HUES6 (cell line): ENCODE measurements at regions not wholly inside any gene's neighbourhood (a gene's known extent, or its start where the extent isn't known, plus 50 kb on each side); places are given as distances from the start of the nearest gene placed in this dataset.

Source experiments
- H3K27ac ChIP-seq: 2 replicates; pipeline ENCODE4 v1.7.0; 2013; ENCODE audit warnings: low read depth, mild to moderate bottlenecking, low read length, inconsistent platforms
- H3K27me3 ChIP-seq: 2 replicates; pipeline ENCODE4 v1.6.1; 2013; ENCODE audit warnings: low read length; ENCODE audit not compliant: control insufficient read depth, insufficient read depth
- H3K36me3 ChIP-seq: 2 replicates; pipeline ENCODE4 v1.6.1; 2013; ENCODE audit warnings: low read length; ENCODE audit not compliant: control insufficient read depth, insufficient read depth
- H3K4me1 ChIP-seq: 2 replicates; pipeline ENCODE4 v1.6.1; 2013; ENCODE audit warnings: low read length; ENCODE audit not compliant: control insufficient read depth, insufficient read depth
- H3K4me3 ChIP-seq: 2 replicates; pipeline ENCODE4 v1.5.1; 2013; ENCODE audit warnings: low read depth, low read length
- H3K9ac ChIP-seq: one replicate; pipeline ENCODE4 v1.6.1; 2013; ENCODE audit warnings: mild to moderate bottlenecking, low read length
- H3K9me3 ChIP-seq: 2 replicates; pipeline ENCODE4 v1.6.1; 2013; ENCODE audit warnings: low read depth, low read length; ENCODE audit not compliant: control insufficient read depth, insufficient read depth

- no peaks in the 10 kb centered on the region for H3K36me3 ChIP-seq
- H3K4me3 ChIP-seq: no peak overlapping the region
- H3K27me3 ChIP-seq: no peaks in the 10 kb centered on the region
- H3K4me1 ChIP-seq: no peaks in the 10 kb centered on the region
- no peak overlapping the region for H3K9ac ChIP-seq
- H3K27ac ChIP-seq: no peak overlapping the region
- no peaks in the 10 kb centered on the region for H3K9me3 ChIP-seq
These were observed 1131.4 kb upstream of the PHF14 start for GRCh38 chr7:9842301-9842700.

GRCh38 chr7:9846902-9847301 is 1126.8 kb upstream of the PHF14 start:
- Histone ChIP-seq H3K9ac (no peak overlapping the region), H3K4me3 (no peak overlapping the region), H3K27me3 (no peaks in the 10 kb centered on the region), H3K9me3 (no peaks in the 10 kb centered on the region), H3K4me1 (no peaks in the 10 kb centered on the region), H3K27ac (no peak overlapping the region), H3K36me3 (no peaks in the 10 kb centered on the region)

- Histone ChIP-seq H3K9ac (no peak overlapping the region), H3K4me3 (no peak overlapping the region), H3K9me3 (no peaks in the 10 kb centered on the region), H3K27ac (no peak overlapping the region), H3K36me3 (no peaks in the 10 kb centered on the region), H3K27me3 (no peaks in the 10 kb centered on the region), H3K4me1 (no peaks in the 10 kb centered on the region)
These were observed 1119.1 kb upstream of the PHF14 start for GRCh38 chr7:9854605-9855004.

- H3K27me3 ChIP-seq: no peaks in the 10 kb centered on the region
- H3K4me1 ChIP-seq: no peaks in the 10 kb centered on the region
- H3K27ac ChIP-seq: no peak overlapping the region
- no peak overlapping the region for H3K9ac ChIP-seq
- no peaks in the 10 kb centered on the region for H3K36me3 ChIP-seq
- no peaks in the 10 kb centered on the region for H3K9me3 ChIP-seq
- no peak overlapping the region for H3K4me3 ChIP-seq
These were observed 1117.0 kb upstream of the PHF14 start for GRCh38 chr7:9856668-9857067.

GRCh38 chr7:9863545-9863944 is 1110.1 kb upstream of the PHF14 start:
- H3K4me3 ChIP-seq: no peak overlapping the region
- no peaks in the 10 kb centered on the region for H3K27me3 ChIP-seq
- H3K9me3 ChIP-seq: no peaks in the 10 kb centered on the region
- H3K27ac ChIP-seq: no peak overlapping the region
- H3K36me3 ChIP-seq: no peaks in the 10 kb centered on the region
- no peaks in the 10 kb centered on the region for H3K4me1 ChIP-seq
- no peak overlapping the region for H3K9ac ChIP-seq

GRCh38 chr7:9869151-9869550 is 1104.5 kb upstream of the PHF14 start:
- Histone ChIP-seq H3K4me1 (no peaks in the 10 kb centered on the region), H3K4me3 (no peak overlapping the region), H3K27ac (no peak overlapping the region), H3K9me3 (no peaks in the 10 kb centered on the region), H3K27me3 (no peaks in the 10 kb centered on the region), H3K36me3 (no peaks in the 10 kb centered on the region), H3K9ac (no peak overlapping the region)

GRCh38 chr7:9869566-9869965 is 1104.1 kb upstream of the PHF14 start:
- no peaks in the 10 kb centered on the region for H3K36me3 ChIP-seq
- no peaks in the 10 kb centered on the region for H3K9me3 ChIP-seq
- no peak overlapping the region for H3K9ac ChIP-seq
- H3K27me3 ChIP-seq: no peaks in the 10 kb centered on the region
- no peak overlapping the region for H3K4me3 ChIP-seq
- no peaks in the 10 kb centered on the region for H3K4me1 ChIP-seq
- H3K27ac ChIP-seq: no peak overlapping the region

GRCh38 chr7:9870674-9871073 is 1103.0 kb upstream of the PHF14 start:
- no peaks in the 10 kb centered on the region for H3K36me3 ChIP-seq
- no peak overlapping the region for H3K27ac ChIP-seq
- H3K4me3 ChIP-seq: no peak overlapping the region
- H3K27me3 ChIP-seq: no peaks in the 10 kb centered on the region
- H3K9me3 ChIP-seq: no peaks in the 10 kb centered on the region
- H3K4me1 ChIP-seq: no peaks in the 10 kb centered on the region
- H3K9ac ChIP-seq: no peak overlapping the region

GRCh38 chr7:9874182-9874581 is 1099.5 kb upstream of the PHF14 start:
- Histone ChIP-seq H3K4me3 (no peak overlapping the region), H3K9ac (no peak overlapping the region), H3K9me3 (no peaks in the 10 kb centered on the region), H3K27me3 (no peaks in the 10 kb centered on the region), H3K36me3 (no peaks in the 10 kb centered on the region), H3K4me1 (no peaks in the 10 kb centered on the region), H3K27ac (no peak overlapping the region)

GRCh38 chr7:9876053-9876452 is 1097.6 kb upstream of the PHF14 start:
- Histone ChIP-seq H3K4me1 (no peaks in the 10 kb centered on the region), H3K9ac (no peak overlapping the region), H3K9me3 (no peaks in the 10 kb centered on the region), H3K4me3 (no peak overlapping the region), H3K27ac (no peak overlapping the region), H3K27me3 (no peaks in the 10 kb centered on the region), H3K36me3 (no peaks in the 10 kb centered on the region)

- H3K9ac ChIP-seq: no peak overlapping the region
- H3K27ac ChIP-seq: no peak overlapping the region
- no peaks in the 10 kb centered on the region for H3K27me3 ChIP-seq
- H3K36me3 ChIP-seq: no peaks in the 10 kb centered on the region
- H3K9me3 ChIP-seq: no peaks in the 10 kb centered on the region; the same call in 1 of the 2 replicates
- no peak overlapping the region for H3K4me3 ChIP-seq
- H3K4me1 ChIP-seq: peaks cover 8% of the 10 kb centered on the region; the same call in 1 of the 2 replicates
These were observed 1084.1 kb upstream of the PHF14 start for GRCh38 chr7:9889554-9889953.

GRCh38 chr7:9890092-9890491 is 1083.6 kb upstream of the PHF14 start:
- no peak overlapping the region for H3K27ac ChIP-seq
- H3K9ac ChIP-seq: no peak overlapping the region
- H3K4me3 ChIP-seq: no peak overlapping the region
- H3K36me3 ChIP-seq: no peaks in the 10 kb centered on the region
- no peaks in the 10 kb centered on the region for H3K27me3 ChIP-seq
- H3K4me1 ChIP-seq: peaks cover 8% of the 10 kb centered on the region; the same call in 1 of the 2 replicates
- no peaks in the 10 kb centered on the region; the same call in 1 of the 2 replicates for H3K9me3 ChIP-seq
